ENCODE measurements at regions not wholly inside any gene's neighbourhood (a gene's known extent, or its start where the extent isn't known, plus 50 kb on each side); places are given as distances from the start of the nearest gene placed in this dataset.

- no TSS peak for BruUV-seq (replicated peaks)
- no peak overlapping the region for H3K9ac ChIP-seq (ENCODE audit: low read depth, low read length)
- H2AK9ac ChIP-seq (replicated peaks; ENCODE audit: low read depth, low read length, poor library complexity): no peak overlapping the region
- no peak overlapping the region for H3K18ac ChIP-seq (ENCODE audit: low read depth, low read length)
- DNase-seq (no peak), ATAC-seq (ENCODE audit: low read depth) (no peak)
- H3K4ac ChIP-seq (ENCODE audit: low read depth, low read length): no peak overlapping the region
- H3K9me3 ChIP-seq (ENCODE audit: control insufficient read depth, insufficient read depth, low read length): no peaks in the 10 kb centered on the region
- in situ Hi-C loops (cut with MboI; ENCODE audit: low sequenced_read_pairs) (no loop called here), intact Hi-C loops (cut with micrococcal nuclease) (no loop called here), dilution Hi-C loops (cut with HindIII; ENCODE audit: low sequenced_read_pairs, unreplicated experiment) (no loop called here)
- H4K5ac ChIP-seq (ENCODE audit: low read depth, low read length): no peak overlapping the region
- no peak overlapping the region for H2BK15ac ChIP-seq (ENCODE audit: low read depth, low read length)
- no peak overlapping the region for H3K56ac ChIP-seq (ENCODE audit: extremely low read depth, insufficient read depth, low read length)
- no peak overlapping the region for H2BK120ac ChIP-seq (ENCODE audit: low read depth, low read length)
- no peaks in the 10 kb centered on the region for H4K20me1 ChIP-seq (ENCODE audit: insufficient read depth, low read length)
- ChIA-PET POLR2A (ENCODE audit: unreplicated experiment) (no interaction called here), CTCF (interaction anchor here (0.6 to 1.1 kb wide), 2 partner anchors 13 to 887 kb away, joined by 3 read pairs; no protein-coding TSS in a partner anchor)
- H3K27me3 ChIP-seq (ENCODE audit: control insufficient read depth, insufficient read depth, low read length): 0 out of 2 replicates have a peak, but pooled peaks cover 3% of the 10 kb centered on the region
- no peak overlapping the region for H3K4me3 ChIP-seq (ENCODE audit: insufficient read depth, low read depth, low read length)
- no peaks in the 10 kb centered on the region for H3K79me1 ChIP-seq (ENCODE audit: low read depth in 1 of 2, low read length in 2 of 2)
- no peaks in the 10 kb centered on the region for H3K9me1 ChIP-seq (ENCODE audit: insufficient read depth, low read length)
- no peak overlapping the region for H4K8ac ChIP-seq (ENCODE audit: low read depth in 2 of 2, low read length in 2 of 2)
- no peak overlapping the region for H2AFZ ChIP-seq (replicated peaks; ENCODE audit: low read length, poor library complexity)
- TF ChIP-seq SMC3 (IDR thresholded peaks at IDR 0.05; ENCODE audit: low read depth, low read length) (no peak), MAZ (IDR thresholded peaks at IDR 0.05; ENCODE audit: borderline replicate concordance, low read depth, low read length) (no peak), RCOR1 (IDR thresholded peaks at IDR 0.05; ENCODE audit: insufficient replicate concordance, low read length) (no peak), POLR2A (IDR thresholded peaks at IDR 0.05; ENCODE audit: low read depth, low read length) (no peak), MAFK (IDR thresholded peaks at IDR 0.05; ENCODE audit: low read depth, low read length) (no peak), CHD1 (IDR thresholded peaks at IDR 0.05; ENCODE audit: low read depth, low read length) (no peak), BHLHE40 (IDR thresholded peaks at IDR 0.05; ENCODE audit: low read depth, low read length) (no peak)
- H3K27ac ChIP-seq (ENCODE audit: insufficient read depth, low read length): no peak overlapping the region
- H3K36me3 ChIP-seq (ENCODE audit: control insufficient read depth, insufficient read depth, low read length): no peaks in the 10 kb centered on the region
- H2AK5ac ChIP-seq (ENCODE audit: low read depth, low read length): no peak overlapping the region
- H3K14ac ChIP-seq (replicated peaks; ENCODE audit: low read depth, low read length): no peak overlapping the region
- no peak overlapping the region for H3K4me2 ChIP-seq (ENCODE audit: low read depth, low read length)
- no peak overlapping the region for H3K23ac ChIP-seq (ENCODE audit: low read depth, low read length)
- H2BK20ac ChIP-seq (ENCODE audit: low read depth, low read length): no peak overlapping the region
- H2BK5ac ChIP-seq (ENCODE audit: low read depth, low read length, poor library complexity, severe bottlenecking): no peak overlapping the region
- no peak overlapping the region for H4K91ac ChIP-seq (ENCODE audit: insufficient read depth, low read depth, low read length)
- no peaks in the 10 kb centered on the region for H3K4me1 ChIP-seq (ENCODE audit: control insufficient read depth, insufficient read depth, low read length)
Measured at GRCh38 chr5:106412606-106413005, 1258.1 kb downstream of the EFNA5 start.

Data from IMR-90 (cell line).